ENCODE measurements at regions not wholly inside any gene's neighbourhood (a gene's known extent, or its start where the extent isn't known, plus 50 kb on each side); places are given as distances from the start of the nearest gene placed in this dataset.

DNA sequence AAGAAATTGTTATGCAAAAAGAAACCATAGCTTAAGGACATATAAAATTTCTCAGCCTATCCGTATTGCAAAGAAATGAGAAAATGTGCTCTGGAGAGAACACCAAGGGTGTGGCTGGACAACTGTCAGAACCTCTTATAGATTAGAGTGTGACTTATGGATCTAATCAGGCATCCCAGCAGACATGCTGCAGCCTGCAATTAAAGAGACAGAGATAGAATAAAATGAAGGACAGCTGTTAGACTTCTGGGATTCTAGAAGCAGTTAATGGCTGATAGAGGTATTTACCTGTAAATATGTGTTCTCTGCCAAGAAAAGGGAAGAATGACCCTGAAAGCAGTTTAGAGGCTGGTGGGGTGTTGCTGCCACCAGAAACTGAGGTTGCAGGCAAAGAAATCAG lies 160.1 kb upstream of the KIF2B start:
- DNase-seq (ENCODE audit: extremely low spot score in 2 of 2) = no peak

DNA sequence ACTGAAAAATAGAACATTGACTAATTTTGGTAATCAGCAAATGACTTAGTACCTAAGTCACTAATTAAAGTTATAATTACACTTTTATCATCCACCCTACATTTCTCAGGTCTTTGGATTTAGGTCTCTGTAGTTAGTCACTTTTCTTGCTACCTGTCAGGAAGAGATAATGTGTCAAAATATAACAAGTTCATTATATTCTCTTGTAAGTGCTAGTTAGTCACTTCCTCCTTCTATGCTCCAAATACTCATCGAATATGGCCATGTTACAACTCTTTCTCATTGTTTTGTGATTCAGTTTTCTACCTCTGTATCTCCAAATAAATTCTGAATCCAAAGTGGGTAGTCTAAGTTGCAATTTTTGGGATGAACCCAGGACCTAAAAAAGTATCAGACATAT lies 163.5 kb upstream of the KIF2B start:
- DNase-seq (ENCODE audit: extremely low spot score in 2 of 2) = no peak
- Histone ChIP-seq H3K27me3 (no peaks in the 10 kb centered on the region), H3K9me3 (no peaks in the 10 kb centered on the region), H3K36me3 (no peaks in the 10 kb centered on the region), H3K4me3 (no peak overlapping the region), H3K27ac (no peak overlapping the region), H3K4me1 (no peaks in the 10 kb centered on the region)
- intact Hi-C loops (cut with DNase I) = no loop called here
- no peak for TF ChIP-seq POLR2A (IDR thresholded peaks at IDR 0.05)
- TF ChIP-seq POLR2AphosphoS5 (IDR thresholded peaks at IDR 0.05; ENCODE audit: insufficient read depth in 1 of 2, low read depth in 1 of 2) = no peak
- TF ChIP-seq, protein P1, sequence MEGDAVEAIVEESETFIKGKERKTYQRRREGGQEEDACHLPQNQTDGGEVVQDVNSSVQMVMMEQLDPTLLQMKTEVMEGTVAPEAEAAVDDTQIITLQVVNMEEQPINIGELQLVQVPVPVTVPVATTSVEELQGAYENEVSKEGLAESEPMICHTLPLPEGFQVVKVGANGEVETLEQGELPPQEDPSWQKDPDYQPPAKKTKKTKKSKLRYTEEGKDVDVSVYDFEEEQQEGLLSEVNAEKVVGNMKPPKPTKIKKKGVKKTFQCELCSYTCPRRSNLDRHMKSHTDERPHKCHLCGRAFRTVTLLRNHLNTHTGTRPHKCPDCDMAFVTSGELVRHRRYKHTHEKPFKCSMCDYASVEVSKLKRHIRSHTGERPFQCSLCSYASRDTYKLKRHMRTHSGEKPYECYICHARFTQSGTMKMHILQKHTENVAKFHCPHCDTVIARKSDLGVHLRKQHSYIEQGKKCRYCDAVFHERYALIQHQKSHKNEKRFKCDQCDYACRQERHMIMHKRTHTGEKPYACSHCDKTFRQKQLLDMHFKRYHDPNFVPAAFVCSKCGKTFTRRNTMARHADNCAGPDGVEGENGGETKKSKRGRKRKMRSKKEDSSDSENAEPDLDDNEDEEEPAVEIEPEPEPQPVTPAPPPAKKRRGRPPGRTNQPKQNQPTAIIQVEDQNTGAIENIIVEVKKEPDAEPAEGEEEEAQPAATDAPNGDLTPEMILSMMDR (IDR thresholded peaks at IDR 0.05) = no peak

More for the DNA sequence above, 160.1 kb upstream of the KIF2B start:
- H3K27ac ChIP-seq = no peak overlapping the region
- TF ChIP-seq, protein P1 (IDR thresholded peaks at IDR 0.05) = no peak
- no peaks in the 10 kb centered on the region for H3K27me3 ChIP-seq
- H3K4me3 ChIP-seq = no peak overlapping the region
- H3K9me3 ChIP-seq = no peaks in the 10 kb centered on the region
- intact Hi-C loops (cut with DNase I) = no loop called here
- H3K4me1 ChIP-seq = no peaks in the 10 kb centered on the region
- no peaks in the 10 kb centered on the region for H3K36me3 ChIP-seq

DNA sequence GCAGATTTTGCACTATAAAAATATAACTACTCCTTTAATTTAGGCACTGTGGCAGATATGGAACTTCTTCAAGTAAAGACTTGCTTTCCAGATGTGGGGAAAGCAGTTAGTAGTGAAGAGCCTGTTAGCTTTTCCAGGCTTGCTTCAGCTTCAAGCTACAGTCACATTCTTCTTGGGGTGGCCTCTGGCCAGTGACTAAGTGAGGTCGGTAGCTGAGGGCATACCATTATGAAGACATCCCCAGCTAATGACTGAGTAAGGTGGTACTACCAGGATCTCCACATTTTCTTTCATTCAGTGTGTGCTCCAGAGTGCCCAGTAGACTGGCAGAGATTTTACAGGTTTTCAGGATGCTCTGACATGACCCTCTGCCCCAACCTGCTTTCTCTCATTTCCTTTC lies 167.1 kb upstream of the KIF2B start:
- intact Hi-C loops (cut with DNase I) = no loop called here

DNA sequence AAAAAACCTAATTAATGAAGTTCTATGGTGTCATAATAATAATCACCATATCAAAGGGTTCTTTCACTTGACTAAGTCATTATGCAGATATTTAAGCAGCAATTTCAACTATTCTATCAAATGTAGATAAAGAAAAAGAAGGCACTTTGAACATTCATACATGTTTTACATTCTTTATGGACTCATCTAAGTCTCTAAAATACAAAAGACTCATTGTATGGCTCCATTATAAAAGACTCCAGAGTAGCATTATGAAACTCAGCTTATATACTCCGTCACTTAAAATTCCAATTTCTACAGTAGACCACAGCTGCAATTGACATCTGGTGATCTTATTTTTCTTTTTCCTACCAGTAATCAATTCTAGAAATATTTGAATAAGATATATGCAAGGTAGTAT lies 173.5 kb upstream of the KIF2B start:
- H3K4me3 ChIP-seq = no peak overlapping the region
- no peaks in the 10 kb centered on the region for H3K36me3 ChIP-seq
- DNase-seq (ENCODE audit: extremely low spot score in 2 of 2) = no peak
- no peaks in the 10 kb centered on the region for H3K4me1 ChIP-seq
- TF ChIP-seq POLR2A (IDR thresholded peaks at IDR 0.05) = no peak
- TF ChIP-seq POLR2AphosphoS5 (IDR thresholded peaks at IDR 0.05; ENCODE audit: insufficient read depth in 1 of 2, low read depth in 1 of 2) = no peak
- TF ChIP-seq, protein P1 (IDR thresholded peaks at IDR 0.05) = no peak
- no peaks in the 10 kb centered on the region for H3K9me3 ChIP-seq
- H3K27ac ChIP-seq = no peak overlapping the region
- H3K27me3 ChIP-seq = no peaks in the 10 kb centered on the region
- intact Hi-C loops (cut with DNase I) = no loop called here

More for the DNA sequence above, 167.1 kb upstream of the KIF2B start:
- Histone ChIP-seq H3K4me3 (no peak overlapping the region), H3K9me3 (no peaks in the 10 kb centered on the region), H3K4me1 (no peaks in the 10 kb centered on the region), H3K27me3 (no peaks in the 10 kb centered on the region), H3K27ac (no peak overlapping the region), H3K36me3 (no peaks in the 10 kb centered on the region)
- TF ChIP-seq POLR2A (IDR thresholded peaks at IDR 0.05) (no peak), POLR2AphosphoS5 (IDR thresholded peaks at IDR 0.05; ENCODE audit: insufficient read depth in 1 of 2, low read depth in 1 of 2) (no peak)
- TF ChIP-seq, protein P1 (IDR thresholded peaks at IDR 0.05) = no peak
- no peak for DNase-seq (ENCODE audit: extremely low spot score in 2 of 2)

DNA sequence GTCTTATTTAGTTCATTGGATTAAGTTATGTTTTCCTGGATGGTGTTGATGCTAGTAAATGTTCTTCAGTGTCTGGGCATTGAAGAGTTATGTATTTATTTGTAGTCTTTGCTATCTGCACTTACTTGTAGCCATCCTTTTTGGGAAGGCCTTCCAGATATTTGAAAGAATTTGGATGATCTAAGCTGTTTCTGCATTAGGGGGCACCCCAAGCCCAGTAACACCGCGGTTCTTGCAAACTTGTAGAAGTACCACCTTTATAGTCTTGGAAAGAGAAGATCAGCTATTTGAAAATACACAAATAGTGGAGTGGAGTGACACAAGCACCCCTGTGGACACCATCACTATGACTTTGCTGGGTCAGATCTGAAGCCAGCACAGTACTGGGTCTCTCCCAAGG lies 175.9 kb upstream of the KIF2B start:
- DNase-seq (ENCODE audit: extremely low spot score in 2 of 2) = no peak
- no peaks in the 10 kb centered on the region for H3K9me3 ChIP-seq

More for the DNA sequence above, 175.9 kb upstream of the KIF2B start:
- intact Hi-C loops (cut with DNase I) = no loop called here
- no peaks in the 10 kb centered on the region for H3K4me1 ChIP-seq
- no peak overlapping the region for H3K27ac ChIP-seq
- no peaks in the 10 kb centered on the region for H3K27me3 ChIP-seq
- H3K36me3 ChIP-seq = no peaks in the 10 kb centered on the region
- TF ChIP-seq POLR2AphosphoS5 (IDR thresholded peaks at IDR 0.05; ENCODE audit: insufficient read depth in 1 of 2, low read depth in 1 of 2) = no peak
- TF ChIP-seq, protein P1 (IDR thresholded peaks at IDR 0.05) = no peak
- TF ChIP-seq POLR2A (IDR thresholded peaks at IDR 0.05) = no peak
- no peak overlapping the region for H3K4me3 ChIP-seq

All from vagina (tissue), 2 donors.